HG02885 (cell line): ENCODE measurements at regions not wholly inside any gene's neighbourhood (a gene's known extent, or its start where the extent isn't known, plus 50 kb on each side); places are given as distances from the start of the nearest gene placed in this dataset.
"Not testable (repeated sequence)": the region's sequence is repeated elsewhere in the genome, so short reads cannot be mapped to it uniquely, and the experiment has no call there.

Source experiments
- ATAC-seq: cut with Tn5 transposase; IDR thresholded peaks from one replicate; pipeline ENCODE4 v1.9.1; 2021; ENCODE audit warnings: mild to moderate bottlenecking; ENCODE audit not compliant: unreplicated experiment, poor library complexity

DNA sequence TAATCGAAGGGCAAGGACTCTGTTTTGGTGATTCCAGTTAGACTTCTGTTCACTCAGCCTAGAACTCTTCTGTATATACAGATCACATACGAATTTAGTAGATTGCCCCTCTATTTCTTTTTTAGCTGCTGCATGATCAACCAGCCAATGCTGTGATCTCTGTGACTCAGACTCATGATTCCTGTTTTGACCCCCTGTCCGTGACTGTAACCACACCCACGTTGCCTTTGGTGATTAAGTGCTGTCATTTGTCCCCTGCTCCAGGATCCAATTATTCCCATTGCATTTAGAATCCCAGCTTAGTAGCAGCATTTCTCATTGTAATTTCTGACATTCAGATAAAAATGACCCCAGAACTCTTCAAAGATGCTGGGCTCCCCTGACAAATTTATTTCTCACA, 545.7 kb downstream of the NPIPA7 start:
- no peak for ATAC-seq

DNA sequence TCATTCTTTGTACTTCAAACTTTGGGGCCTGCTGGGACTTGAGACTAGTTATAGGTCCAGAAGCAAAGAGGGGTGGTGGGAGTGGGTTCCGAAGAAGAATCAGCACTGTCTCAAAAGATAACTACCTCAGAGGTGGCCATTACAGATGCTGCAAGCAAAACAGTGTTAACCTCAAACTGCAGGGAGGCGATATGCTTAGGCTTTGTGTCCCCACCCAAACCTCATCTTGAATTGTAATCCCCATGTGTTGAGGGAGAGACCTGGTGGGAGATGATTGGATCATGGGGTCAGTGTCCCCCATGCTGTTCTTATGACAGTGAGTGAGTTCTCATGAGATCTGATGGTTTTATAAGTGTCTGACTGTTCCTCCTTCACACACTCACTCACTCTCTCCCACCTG, 545.3 kb downstream of the XYLT1 start:
- no peak for ATAC-seq

DNA sequence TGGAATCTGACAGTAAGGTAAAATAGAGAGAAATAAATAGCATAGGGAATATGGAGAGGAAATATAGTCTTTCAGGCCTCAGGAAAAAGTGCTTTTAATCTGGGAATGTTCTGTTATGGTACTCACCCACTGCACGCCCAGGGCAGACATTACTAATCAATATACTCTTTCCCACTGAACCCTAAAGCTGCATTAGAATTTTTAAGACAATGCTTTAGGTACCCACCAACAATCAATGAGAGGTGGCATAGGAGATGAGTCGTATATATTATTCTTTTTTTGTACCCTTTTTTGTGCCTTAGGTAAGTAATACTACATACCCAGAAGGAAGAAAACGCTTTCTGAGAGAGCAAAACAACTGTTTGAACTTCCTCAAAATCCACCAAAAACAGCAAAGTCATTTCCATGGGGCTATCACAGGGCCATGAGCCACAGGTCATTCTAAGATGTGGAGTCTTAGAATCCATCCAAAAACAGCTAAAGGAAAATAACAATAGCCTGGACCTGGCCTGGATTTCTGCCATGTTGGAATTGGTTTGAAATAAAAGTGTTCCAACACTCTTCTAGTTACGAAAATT, 542.1 kb downstream of the XYLT1 start:
- no peak for ATAC-seq

DNA sequence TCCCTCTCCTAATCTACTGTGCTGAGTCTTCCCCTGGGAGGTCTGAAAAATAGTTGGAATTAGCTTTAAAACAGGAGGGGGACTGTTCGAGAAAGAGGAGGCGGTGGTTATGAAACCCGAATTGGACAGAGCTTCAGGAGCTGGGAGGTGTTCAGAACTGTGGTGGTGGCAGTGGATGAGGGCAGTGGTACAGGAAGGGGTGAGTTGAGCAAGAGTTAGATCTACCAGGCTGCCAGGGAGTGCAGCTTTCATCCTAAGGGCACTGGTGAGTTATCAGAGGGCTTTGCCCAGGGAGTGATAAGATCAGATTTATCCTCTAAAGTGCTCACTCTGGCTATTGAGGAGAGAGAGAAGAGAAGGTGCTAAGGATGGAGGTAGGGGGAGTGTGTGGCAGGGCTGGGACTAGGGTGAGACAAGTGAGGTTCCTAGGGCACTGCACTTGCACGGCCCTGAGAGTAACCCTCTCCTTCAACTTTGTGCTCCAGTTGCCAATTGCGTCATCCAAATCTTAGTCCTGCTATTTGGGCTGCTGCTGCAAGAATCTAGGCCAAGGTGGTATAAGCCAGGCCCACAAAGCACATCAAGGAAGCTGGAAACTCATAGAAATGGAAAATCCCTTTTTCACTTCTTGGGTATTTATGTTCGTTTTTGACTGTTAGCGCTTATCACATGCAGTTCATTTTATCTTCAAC, 540.3 kb downstream of the XYLT1 start:
- no peak for ATAC-seq

DNA sequence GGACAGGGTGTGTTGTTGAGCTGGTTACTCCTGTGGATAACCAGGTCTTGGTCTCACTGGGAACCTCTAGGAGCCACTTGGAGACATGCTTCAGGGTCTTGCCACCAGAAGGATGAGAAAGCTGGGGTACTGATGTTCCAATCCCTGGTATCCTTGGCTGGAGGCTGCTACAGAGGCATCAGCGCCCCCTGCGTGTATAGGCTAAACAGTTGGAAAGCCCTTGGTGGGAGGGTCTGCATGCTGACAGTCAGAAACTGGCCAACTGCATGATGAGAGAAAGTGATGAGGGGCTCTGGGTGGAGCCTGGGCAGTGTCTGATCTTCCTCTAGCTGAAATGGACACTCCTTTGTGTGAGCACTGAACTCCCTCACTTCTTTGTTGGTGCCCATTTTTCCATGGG, 536.9 kb downstream of the XYLT1 start:
- no peak for ATAC-seq

DNA sequence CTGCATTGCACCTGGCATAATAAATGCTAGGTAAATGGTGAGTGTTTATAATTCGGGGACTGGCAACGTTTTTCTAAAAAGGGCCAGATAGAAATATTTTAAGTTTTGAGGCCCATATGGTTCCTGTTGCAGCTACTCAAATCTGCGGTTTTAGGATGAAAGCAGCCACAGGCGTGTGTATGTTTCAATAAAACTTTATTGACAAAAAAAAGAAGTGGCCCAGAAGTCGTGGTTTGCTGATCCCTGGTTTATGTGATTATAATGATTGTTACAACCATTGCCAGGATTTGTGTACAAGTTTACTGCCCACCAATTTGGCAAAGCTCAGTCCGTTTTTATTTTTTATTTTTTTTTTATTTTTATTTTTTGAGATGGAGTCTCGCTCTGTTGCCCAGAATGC, 536.1 kb downstream of the XYLT1 start:
- no peak for ATAC-seq

DNA sequence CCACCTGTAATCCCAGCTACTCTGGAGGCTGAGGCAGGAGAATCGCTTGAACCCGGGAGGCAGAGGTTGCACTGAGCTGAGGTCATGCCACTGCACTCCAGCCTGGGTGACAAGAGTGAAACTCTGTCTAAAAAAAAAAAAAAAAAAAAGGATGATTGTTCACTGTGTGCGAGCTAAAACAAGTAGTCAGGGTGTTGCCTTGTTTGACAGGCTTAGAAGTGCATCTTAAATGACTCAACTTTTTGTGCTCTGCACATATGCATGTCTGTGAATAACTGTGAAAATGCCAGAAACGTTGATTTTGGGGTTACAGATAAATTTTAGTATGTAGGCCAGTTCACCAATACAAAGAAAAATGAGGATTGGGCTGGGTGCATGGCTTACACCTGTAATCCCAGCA, 534.9 kb downstream of the XYLT1 start:
- ATAC-seq, result not testable (repeated sequence)

DNA sequence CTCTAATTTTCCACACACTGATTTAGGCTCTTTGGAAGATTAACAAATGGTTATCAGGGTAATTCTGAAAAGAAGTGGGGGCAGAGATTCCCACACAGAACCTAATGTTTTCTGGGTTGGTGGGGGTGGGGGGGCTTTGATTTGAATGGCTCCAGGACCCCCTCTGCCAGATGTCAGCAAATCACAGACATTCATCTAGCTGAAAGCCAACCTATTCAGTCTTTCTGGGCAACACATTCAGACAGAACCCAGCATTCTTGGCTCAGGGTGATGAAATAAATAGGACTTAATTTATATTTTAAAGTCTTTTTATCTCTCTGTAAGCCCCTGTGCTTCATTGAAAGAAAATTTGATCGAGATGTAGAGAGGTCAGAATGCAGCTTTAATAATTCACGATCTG, 533.2 kb downstream of the XYLT1 start:
- no peak for ATAC-seq

DNA sequence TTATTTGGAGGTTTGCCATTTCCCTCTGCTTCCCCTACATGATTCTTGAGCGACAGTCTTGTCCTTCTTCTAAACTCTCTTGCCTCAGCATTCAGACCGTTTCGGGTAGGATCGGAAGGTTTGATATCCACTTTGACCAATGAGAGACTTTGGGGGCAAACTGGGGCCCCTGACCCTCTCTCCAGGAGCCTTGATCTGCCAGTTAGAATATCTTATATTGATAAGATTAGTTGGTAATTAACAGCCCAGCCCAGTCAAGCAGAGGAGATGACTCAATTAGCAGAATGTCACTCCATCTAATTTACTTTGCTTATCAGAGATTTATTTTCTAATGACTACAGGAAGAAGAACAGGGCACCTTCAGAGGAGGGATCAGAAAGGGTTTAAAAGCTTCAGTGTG, 532.8 kb downstream of the XYLT1 start:
- ATAC-seq, result no peak

DNA sequence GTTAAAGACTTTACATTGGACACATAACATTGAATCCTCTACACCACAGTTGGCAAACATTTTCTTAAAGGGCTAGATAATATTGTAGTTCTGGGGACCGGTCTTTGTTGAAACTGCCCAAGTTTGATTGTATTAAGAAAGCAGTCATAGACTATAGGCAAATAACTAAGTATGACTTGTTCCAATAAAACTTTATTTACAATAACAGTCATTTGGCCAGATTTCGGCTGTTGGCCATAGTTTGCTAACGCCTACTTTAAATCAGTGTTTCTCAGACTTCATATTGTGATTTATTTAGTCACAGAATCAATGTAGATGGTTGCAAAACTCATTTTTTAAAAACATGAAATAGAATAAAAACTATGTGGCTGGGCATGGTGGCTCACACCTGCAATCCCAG, 531.8 kb downstream of the XYLT1 start:
- ATAC-seq, result no peak

DNA sequence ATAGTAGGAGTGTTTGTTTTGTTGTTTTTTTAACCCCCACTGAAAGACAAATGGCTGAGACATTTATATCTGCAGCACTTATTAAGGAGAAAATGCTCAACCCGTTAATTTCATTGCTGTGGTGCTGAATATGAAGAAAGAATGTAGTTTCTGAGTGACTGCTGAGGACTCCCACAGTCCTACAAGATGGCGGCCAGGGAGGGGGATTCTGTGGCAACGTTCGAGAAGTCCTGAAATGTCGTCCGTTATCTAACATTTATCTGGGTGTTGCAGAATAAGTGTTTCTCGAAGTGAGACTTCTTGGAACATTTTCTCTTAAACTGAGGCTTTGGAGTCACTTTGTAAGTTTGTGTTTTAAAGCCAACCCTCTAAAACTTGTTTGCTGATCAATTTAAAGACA, 530.4 kb downstream of the XYLT1 start:
- no peak for ATAC-seq

DNA sequence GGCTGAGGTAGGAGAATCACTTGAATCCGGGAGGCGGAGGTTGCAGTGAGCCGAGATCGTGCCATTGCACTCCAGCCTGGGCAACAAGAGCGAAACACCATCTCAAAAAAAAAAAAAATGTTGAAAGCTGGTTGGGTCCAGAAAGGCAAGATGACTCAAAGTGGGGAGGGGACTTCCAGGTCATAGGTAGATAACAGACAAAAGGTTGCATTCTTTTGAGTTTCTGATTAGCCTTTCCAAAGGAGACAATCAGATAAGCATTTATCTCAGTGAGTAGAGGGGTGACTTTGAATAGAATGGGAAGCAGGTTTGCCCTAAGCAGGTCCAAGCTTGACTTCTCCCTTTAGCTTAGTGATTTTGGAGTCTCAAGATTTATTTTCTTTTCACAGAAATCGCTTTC, 527.9 kb downstream of the XYLT1 start:
- not testable (repeated sequence) for ATAC-seq

DNA sequence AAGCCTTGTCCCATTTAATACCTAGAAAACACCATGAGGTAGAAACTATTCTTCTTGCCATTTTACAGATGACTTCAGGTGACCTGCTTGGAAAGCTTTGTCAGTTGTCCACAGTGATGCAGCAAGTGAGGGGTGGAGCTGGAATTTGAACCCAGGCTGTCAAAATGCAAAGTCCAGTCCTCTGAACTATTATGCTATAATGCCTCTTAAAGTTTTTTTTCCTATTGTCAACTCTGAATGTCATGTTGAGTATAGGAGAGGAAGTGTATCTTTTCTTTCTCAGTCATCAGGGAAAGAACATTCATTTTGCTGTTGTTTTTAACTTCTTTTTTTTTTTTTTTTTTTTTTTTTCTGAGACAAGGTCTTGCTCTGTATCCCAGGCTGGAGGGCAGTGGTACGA, 525.6 kb downstream of the XYLT1 start:
- ATAC-seq, result no peak

DNA sequence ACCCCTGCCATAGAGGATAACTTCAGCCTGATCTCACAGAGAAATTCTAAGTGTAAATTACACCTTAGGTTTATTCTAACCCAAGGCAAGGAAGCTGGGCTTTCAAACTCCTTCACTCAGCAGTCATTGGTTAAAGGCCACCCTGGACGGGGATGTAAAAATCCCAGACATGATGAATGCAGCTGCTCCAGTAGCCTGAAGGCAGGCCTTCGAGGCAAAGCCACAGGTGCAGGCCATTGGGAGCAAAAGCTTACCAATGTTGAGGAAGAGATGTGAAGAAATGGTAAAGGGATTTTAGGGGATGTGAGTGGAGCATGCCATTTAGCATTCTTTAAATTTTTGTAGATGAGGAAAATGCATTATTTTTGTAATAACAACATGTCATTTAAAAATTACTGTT, 514.4 kb downstream of the XYLT1 start:
- ATAC-seq, result no peak

DNA sequence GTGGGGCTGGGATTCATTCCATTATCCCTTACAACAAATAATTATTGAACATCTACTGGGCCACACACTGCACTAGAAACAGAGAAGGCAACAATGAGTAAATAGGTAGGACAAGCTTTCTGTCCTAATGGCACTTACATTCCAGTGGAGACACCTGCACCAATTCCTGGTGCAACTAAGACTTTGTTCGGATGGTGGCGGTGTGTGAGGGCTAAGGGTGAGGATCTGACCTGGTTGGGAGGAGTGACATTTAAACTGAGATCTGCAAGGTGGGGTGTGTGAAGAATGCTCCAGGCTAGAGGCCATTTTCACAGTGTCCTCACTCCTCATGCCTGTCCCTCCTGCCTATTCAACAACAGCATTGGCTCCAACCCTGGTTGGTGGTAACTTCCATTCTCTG, 510.0 kb downstream of the XYLT1 start:
- ATAC-seq, result no peak

DNA sequence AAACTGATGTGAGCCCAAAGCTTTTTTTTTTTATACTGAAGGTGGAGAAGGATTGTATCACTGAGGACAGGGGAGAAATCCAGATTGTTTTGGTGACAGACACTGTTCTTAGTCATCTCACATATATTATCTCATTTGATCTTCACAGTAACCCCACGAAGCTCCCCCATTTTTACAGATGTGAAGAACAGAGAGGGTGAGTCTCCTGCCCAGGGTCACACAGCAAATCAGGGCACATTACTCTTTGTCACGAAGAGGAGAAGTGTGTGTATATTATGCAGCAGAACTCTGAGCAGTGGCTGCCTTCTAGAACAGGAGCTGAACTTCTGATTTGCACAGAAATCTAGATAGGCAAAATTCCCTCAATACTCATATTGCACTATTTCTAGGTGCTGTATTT, 504.3 kb downstream of the XYLT1 start:
- ATAC-seq, result no peak

DNA sequence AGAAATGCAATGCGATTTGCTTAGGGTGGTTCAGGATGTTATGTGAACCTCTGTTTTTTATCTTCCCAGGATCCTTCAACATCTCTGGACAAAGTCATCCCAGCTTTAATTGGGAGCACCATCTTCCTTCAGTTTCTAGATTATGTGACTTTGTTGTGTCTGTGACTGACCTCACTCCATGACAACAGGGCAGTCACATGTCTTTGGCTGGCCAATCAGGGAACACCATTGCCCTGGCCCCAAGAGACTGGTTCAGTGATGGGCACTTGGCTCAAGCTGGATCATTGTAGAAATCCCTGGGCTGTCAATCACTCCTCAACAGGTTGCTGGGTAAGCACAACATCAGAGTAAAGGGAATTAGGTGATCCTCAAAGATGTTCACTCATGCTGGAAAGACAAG, 499.7 kb downstream of the XYLT1 start:
- ATAC-seq, result no peak

DNA sequence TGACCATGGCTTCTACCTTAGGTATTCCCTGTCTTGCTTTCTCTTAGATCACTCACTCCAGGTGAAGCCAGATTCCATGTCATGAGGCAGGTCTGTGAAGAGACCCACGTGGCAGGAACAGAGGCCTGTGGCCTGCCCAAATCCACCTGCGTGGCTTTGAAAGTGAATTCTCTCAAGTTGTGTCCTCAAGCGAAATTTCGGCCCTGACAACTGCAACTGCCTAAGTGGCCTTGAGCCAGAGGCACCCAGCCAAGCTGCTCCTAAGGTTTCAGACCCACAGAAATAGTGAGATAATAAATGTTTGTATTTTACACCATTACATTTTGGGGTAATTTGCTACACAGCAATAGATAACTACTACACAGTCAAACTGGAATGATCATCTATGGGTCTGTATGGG, 497.9 kb downstream of the XYLT1 start:
- ATAC-seq, result no peak

DNA sequence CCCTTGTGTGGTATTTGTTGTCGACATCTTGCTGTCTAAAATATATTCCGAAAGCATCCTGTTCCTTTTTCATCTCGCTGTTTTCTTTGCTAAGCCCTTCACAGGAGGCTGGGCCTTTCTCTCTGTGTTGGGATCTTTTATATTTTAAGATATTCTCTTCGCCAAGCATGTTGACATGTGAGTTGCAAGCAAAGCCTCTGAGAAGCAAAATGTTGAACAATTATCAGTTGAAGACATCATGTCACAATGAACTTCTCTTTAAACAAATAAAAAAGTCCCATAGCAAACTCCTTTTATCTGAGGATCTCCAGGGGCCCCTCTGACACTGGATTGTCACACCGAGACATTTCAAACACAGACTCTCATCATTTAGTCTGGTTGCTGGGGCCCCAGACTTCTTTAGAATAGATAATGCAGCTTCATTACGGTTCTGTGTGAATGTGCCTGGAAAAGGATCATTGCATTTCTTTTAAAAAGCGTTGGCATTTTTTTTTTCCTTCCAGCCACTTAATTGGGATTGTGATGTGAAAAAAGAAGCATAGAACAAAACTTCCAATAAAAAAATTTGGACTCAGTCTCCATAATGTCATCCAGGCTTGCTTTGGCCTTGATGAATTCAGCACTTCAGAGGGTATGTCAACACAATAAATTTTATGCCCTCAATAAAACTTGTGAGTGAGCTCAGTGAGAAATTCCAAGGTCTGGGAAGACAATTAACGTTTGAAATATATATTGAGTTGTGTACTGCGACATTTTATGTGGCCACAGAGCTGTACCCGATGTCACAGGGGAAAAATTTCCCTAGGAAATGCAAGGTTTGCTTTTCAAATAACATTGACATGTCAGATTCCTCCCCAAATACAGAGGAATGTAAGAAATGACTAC, 496.8 kb downstream of the XYLT1 start:
- no peak for ATAC-seq

DNA sequence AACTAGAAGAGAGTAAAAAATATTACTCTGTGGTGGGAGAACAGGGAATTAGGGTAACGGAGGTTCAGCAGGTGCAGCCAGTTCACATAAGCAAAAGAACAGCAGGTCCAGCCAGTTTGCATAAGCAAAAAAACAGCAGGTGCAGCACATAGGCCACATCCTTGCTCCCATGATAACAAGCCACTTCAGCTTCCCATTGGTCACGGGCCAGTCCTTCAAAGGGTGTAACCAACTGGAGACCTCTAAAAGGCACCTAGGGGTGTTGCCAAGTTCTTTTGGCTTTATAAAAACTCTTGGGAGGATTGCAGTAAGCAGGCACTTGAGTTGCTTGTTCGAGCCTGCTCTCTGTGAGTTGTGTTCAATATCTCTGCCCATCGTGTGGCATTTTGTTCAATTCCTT, 488.1 kb downstream of the XYLT1 start:
- ATAC-seq, result no peak

DNA sequence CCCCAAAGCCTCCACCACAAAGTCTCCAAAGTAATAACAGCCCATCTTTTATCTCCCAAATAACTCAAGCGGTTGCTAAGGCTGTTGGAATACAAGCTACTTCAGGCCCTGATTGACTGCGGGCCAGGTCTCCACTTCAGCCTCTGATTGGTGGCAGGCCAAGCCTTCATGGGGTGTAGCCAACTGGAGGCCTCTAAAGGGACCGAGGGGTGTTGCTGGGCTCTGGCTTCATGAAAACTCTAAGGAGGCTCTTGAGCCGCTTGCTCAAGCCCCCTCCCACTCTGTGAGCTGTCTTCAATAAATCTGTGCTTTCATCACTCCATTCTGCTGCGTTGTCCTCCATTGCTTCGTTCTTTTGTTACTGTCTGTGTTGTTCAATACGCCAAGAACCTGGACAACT, 487.2 kb downstream of the XYLT1 start:
- ATAC-seq, result no peak

DNA sequence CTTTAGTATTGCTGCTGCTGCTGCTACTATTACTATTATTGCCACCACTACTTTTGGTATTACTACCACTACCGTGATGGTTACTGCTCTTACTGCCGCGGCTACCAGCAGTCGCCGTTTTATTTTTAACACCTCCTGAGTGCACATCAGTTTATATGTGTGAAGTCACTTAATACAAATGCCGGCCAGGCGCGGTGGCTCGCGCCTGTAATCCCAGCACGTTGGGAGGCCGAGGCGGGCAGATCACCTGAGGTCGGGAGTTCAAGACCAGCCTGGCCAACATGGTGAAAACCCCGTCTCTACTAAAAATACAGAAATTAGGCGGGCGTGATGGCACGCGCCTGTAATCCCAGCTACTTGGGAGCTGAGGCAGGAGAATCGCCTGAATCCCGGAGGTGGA, 486.7 kb downstream of the XYLT1 start:
- not testable (repeated sequence) for ATAC-seq
